GM18505 (cell line): ENCODE measurements at regions not wholly inside any gene's neighbourhood (a gene's known extent, or its start where the extent isn't known, plus 50 kb on each side); places are given as distances from the start of the nearest gene placed in this dataset.
A peak's percentile ranks its signal among the peaks of the same experiment; 100 is the strongest.

Experiments used
- ATAC-seq: cut with Tn5 transposase; IDR thresholded peaks from one replicate; pipeline ENCODE4 v1.9.1; 2021; ENCODE audit not compliant: unreplicated experiment
- POLR2A ChIP-seq: IDR thresholded peaks from 4 replicates; pipeline ENCODE4 v1.6.1; 2011; ENCODE audit warnings: borderline replicate concordance; ENCODE audit not compliant: insufficient read depth, insufficient read length; ENCODE audit errors: extremely low read depth

GRCh38 chr1:58003059-58003458 lies 543.5 kb downstream of the OMA1 start:
- TF ChIP-seq POLR2A, result no peak
- no peak for ATAC-seq

GRCh38 chr1:58000821-58001220 lies 545.7 kb downstream of the OMA1 start:
- no peak for ATAC-seq
- no peak for TF ChIP-seq POLR2A

- ATAC-seq, result no peak
- TF ChIP-seq POLR2A, result no peak
These were observed 546.4 kb downstream of the OMA1 start for GRCh38 chr1:58000116-58000515.

- no peak for ATAC-seq
- no peak for TF ChIP-seq POLR2A
These were observed 550.1 kb downstream of the OMA1 start for GRCh38 chr1:57996400-57996799.

GRCh38 chr1:57991289-57991688 lies 555.2 kb downstream of the OMA1 start:
- TF ChIP-seq POLR2A, result no peak
- ATAC-seq, result no peak

- no peak for TF ChIP-seq POLR2A
- no peak for ATAC-seq
These were observed 556.6 kb downstream of the OMA1 start for GRCh38 chr1:57989877-57990276.

GRCh38 chr1:57987523-57987922 lies 559.0 kb downstream of the OMA1 start:
- ATAC-seq, result no peak
- no peak for TF ChIP-seq POLR2A

- ATAC-seq, result peak; percentile 85
- TF ChIP-seq POLR2A, result no peak
These were observed 560.1 kb downstream of the OMA1 start for GRCh38 chr1:57986432-57986831.

GRCh38 chr1:57984277-57984676 lies 560.4 kb upstream of the DAB1 start:
- TF ChIP-seq POLR2A, result no peak
- ATAC-seq, result no peak

GRCh38 chr1:57983441-57983840 lies 559.6 kb upstream of the DAB1 start:
- ATAC-seq, result no peak
- TF ChIP-seq POLR2A, result no peak

- no peak for TF ChIP-seq POLR2A
- no peak for ATAC-seq
These were observed 559.0 kb upstream of the DAB1 start for GRCh38 chr1:57982852-57983251.

- no peak for TF ChIP-seq POLR2A
These were observed 552.4 kb upstream of the DAB1 start for GRCh38 chr1:57976216-57976615.

GRCh38 chr1:57968321-57968720 lies 544.5 kb upstream of the DAB1 start:
- no peak for TF ChIP-seq POLR2A
- no peak for ATAC-seq

More at GRCh38 chr1:57976216-57976615, 552.4 kb upstream of the DAB1 start:
- no peak for ATAC-seq

- TF ChIP-seq POLR2A, result no peak
- ATAC-seq, result no peak
These were observed 543.0 kb upstream of the DAB1 start for GRCh38 chr1:57966751-57967406.

GRCh38 chr1:57966340-57966739 lies 542.5 kb upstream of the DAB1 start:
- TF ChIP-seq POLR2A, result no peak
- no peak for ATAC-seq
